GM10248 (cell line): ENCODE measurements at regions not wholly inside any gene's neighbourhood (a gene's known extent, or its start where the extent isn't known, plus 50 kb on each side); places are given as distances from the start of the nearest gene placed in this dataset.

Source experiments
- CTCF ChIA-PET: fragments of 300-600 bp; sonication (Branson Sonifier 250); formaldehyde crosslinking; extraction: SDS; loops from one replicate; lab custom pipeline; 2021; ENCODE audit warnings: antibody characterized with exemption; lab: Yijun Ruan, JAX
- POLR2A ChIA-PET: fragments of 350-650 bp; sonication (Branson Sonifier 250); formaldehyde crosslinking; extraction: SDS; loops from one replicate; lab custom pipeline; 2020; ENCODE audit warnings: antibody characterized with exemption; lab: Yijun Ruan, JAX
- DNase-seq: peaks from one replicate; pipeline ENCODE4 v3.0.0; 2012; ENCODE audit errors: extremely low spot score
- CTCF ChIP-seq: IDR thresholded peaks from 2 replicates; pipeline ENCODE4 v1.5.1; 2012; ENCODE audit warnings: mild to moderate bottlenecking, low read depth; ENCODE audit errors: extremely low read depth, missing control alignments, control extremely low read depth

- CTCF ChIA-PET = no interaction called here
- POLR2A ChIA-PET = no interaction called here
- TF ChIP-seq CTCF = no peak
- no peak for DNase-seq
Measured at GRCh38 chr2:22867973-22868372, 517.0 kb upstream of the KLHL29 start.

- TF ChIP-seq CTCF = no peak
- ChIA-PET POLR2A (no interaction called here), CTCF (interaction anchor here (1.4 kb wide), 1 partner anchor 12 kb away, joined by 5 read pairs; no protein-coding TSS in a partner anchor)
- DNase-seq = no peak
Measured at GRCh38 chr2:22878121-22878520, 506.9 kb upstream of the KLHL29 start.

- no peak for TF ChIP-seq CTCF
- POLR2A ChIA-PET = no interaction called here
- no peak for DNase-seq
- CTCF ChIA-PET = interaction anchor here (1.4 kb wide), 1 partner anchor 11 kb away, joined by 5 read pairs; no protein-coding TSS in a partner anchor
Measured at GRCh38 chr2:22879009-22879863, 505.7 kb upstream of the KLHL29 start.

- CTCF ChIA-PET = no interaction called here
- POLR2A ChIA-PET = no interaction called here
- no peak for TF ChIP-seq CTCF
- no peak for DNase-seq
Measured at GRCh38 chr2:22880161-22880560, 504.8 kb upstream of the KLHL29 start.

- no peak for DNase-seq
- ChIA-PET CTCF (interaction anchor here (1.4 kb wide), 1 partner anchor 10 kb away, joined by 3 read pairs; no protein-coding TSS in a partner anchor), POLR2A (no interaction called here)
- no peak for TF ChIP-seq CTCF
Measured at GRCh38 chr2:22882011-22882410, 503.0 kb upstream of the KLHL29 start.

GRCh38 chr2:22882643-22883042, 502.3 kb upstream of the KLHL29 start:
- ChIA-PET POLR2A (no interaction called here), CTCF (interaction anchor here (1.4 kb wide), 1 partner anchor 11 kb away, joined by 3 read pairs; no protein-coding TSS in a partner anchor)
- no peak for TF ChIP-seq CTCF
- DNase-seq = no peak
